GM21423 (cell line): ENCODE measurements at regions not wholly inside any gene's neighbourhood (a gene's known extent, or its start where the extent isn't known, plus 50 kb on each side); places are given as distances from the start of the nearest gene placed in this dataset.

ENCODE experiments used
- ATAC-seq: cut with Tn5 transposase; IDR thresholded peaks from one replicate; pipeline ENCODE4 v1.9.1; 2021; ENCODE audit warnings: mild to moderate bottlenecking, moderate library complexity; ENCODE audit not compliant: unreplicated experiment

GRCh38 chr4:175514174-175514573 lies 297.9 kb downstream of the GPM6A start:
- ATAC-seq = no peak

DNA sequence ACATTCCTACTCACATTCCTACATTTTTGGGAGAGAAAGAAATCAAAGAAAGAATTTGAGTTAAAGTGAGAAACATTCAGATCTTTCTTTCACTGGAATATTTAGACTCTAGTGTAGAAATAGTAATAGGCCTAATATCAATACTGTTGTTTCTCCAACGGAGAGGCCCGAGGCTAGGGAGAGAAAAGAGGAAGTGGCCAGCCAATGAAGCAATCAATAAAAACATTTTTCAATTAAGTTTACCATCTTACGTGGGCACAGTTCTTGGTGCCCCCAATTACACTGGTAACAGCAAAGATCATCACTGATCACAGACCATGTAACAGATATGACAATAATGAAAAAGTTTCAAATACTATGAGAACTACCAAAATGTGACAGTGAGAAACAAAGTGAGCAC lies 281.4 kb downstream of the GPM6A start:
- no peak for ATAC-seq

GRCh38 chr4:175531405-175532091 lies 280.5 kb downstream of the GPM6A start:
- ATAC-seq = no peak

- ATAC-seq = no peak
Measured at GRCh38 chr4:175536852-175537453, 275.1 kb downstream of the GPM6A start.

DNA sequence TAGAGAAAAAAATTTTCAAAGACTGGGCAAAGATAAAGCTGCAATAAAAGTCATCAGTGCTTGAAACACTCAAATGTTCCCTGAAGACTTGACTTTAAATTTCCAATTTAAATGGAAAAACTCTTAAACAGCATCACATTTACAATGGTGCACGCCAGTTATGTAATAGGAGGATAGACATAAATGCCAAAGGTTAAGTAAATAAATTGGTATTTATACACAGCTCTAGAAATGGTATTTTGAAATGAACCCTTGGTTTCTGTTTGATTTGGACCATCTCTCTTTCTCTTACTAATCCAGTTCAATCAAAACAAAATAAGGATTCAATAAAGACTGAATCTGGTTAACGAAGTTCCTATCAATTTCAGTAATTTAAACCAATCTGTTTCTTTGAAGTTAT lies 272.6 kb downstream of the GPM6A start:
- ATAC-seq = no peak

- no peak for ATAC-seq
Measured at GRCh38 chr4:175540151-175540550, 271.9 kb downstream of the GPM6A start.

GRCh38 chr4:175540732-175541131 lies 271.3 kb downstream of the GPM6A start:
- ATAC-seq = no peak

DNA sequence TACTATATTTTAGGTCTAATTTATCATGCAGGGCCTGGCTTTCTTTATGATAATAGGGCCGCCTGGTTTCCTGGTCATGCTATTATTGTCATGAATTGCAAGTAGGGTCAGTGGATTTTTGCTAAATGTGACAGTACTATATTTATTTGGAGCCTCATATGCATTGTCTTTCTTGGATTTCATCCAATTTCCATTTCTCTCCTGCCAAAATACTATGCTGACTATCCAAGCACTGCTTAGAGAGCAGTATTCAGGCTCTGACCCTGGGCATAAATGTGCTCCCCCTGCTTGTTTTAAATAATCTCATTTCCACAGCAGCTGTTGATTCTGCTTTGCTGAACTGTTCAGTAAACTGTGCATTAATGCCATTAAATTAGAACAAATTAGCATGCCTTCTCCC lies 269.3 kb downstream of the GPM6A start:
- no peak for ATAC-seq

DNA sequence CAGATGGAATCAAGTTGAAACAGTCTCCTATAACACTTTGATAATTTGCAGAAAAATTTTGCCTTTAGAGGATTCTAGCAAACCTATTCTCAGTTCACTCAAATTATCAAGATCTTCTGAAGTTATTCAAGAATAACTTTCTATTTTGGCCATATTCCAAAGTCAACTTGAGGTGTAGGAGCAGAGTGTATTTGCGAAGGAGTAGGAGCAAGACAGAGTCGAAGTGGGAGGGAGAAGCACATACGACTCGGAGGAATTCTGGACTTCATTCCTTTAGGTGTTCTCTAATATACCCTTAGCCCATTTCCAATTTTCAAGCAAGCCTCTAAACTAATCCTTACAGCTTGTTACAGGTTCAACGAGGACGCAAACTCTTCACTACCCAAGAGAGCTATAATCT lies 252.9 kb downstream of the GPM6A start:
- ATAC-seq = no peak

- ATAC-seq = no peak
Measured at GRCh38 chr4:175559526-175559925, 252.5 kb downstream of the GPM6A start.

DNA sequence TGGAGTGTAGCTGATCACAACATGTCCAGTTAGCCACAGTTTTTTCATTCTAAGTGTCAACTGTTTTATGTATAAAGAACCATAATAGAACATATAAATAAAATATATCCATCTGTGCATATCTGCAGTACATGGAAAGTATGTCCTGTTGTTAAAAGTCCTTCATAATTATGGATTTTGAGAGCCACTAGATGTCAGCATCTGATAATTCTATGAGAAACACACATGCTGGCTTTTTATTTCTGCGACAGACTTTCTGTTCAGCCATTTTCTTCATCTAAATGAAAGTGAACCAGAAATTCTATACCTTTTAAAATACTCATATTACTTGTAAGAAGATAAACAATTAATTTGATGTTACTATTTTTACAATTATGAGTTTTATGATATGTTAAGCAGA lies 251.5 kb downstream of the GPM6A start:
- no peak for ATAC-seq

- ATAC-seq = no peak
Measured at GRCh38 chr4:175561696-175562095, 250.4 kb downstream of the GPM6A start.

- no peak for ATAC-seq
Measured at GRCh38 chr4:175562111-175562510, 250.0 kb downstream of the GPM6A start.

DNA sequence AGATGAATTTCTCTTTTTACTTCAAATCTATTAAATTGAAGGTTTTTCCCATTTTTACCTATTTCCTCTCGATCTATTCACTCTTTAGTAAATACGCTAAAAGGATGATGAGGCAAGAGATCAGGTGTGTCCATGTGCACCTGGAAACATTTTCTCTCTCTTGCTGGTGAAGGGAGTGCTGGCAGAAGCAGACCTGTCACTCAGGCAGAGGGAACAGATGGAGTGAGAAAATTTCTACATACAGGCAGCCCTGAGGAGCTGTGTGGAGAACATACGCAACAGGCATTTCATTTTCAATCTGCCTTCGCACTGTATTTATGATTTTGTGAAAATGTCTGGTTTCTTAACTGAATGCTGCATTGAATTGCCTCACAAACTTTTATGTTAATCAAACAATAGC lies 249.5 kb downstream of the GPM6A start:
- no peak for ATAC-seq
